ENCODE measurements at regions not wholly inside any gene's neighbourhood (a gene's known extent, or its start where the extent isn't known, plus 50 kb on each side); places are given as distances from the start of the nearest gene placed in this dataset.

DNA sequence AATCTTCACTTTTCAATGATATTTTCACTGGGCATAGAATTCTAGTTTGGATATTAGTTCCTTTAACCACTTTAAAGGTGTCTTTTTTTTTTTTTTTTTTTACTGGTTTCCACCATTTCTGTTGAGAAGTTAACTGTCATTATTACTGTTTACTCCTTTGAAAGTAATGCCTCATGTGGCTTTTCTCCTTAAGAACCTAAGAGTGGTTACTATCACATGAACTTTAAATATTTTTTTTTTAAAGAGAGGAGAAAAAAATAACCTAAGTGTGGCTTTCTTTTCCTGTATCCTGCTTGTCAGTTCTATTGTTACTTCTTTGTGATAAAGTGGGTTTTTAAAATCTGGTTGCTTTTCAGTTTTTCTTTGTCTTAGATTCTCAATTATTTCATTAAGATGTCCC lies 229.5 kb downstream of the CDH26 start:
- H2AFZ ChIP-seq (ENCODE audit: low read length), result no peak overlapping the region
- ChIA-PET CTCF (ENCODE audit: partially characterized antibody) (no interaction called here), POLR2A (ENCODE audit: partially characterized antibody) (no interaction called here)
- no peak overlapping the region for H3K14ac ChIP-seq (ENCODE audit: insufficient read length)
- DNase-seq (ENCODE audit: low read depth in 1 of 2, low spot score in 2 of 2) (no peak), FAIRE-seq (no peak)
- no peak overlapping the region for H2BK15ac ChIP-seq (ENCODE audit: low read length)
- H4K8ac ChIP-seq (ENCODE audit: extremely low read depth, insufficient read depth, low read length), result no peak overlapping the region
- no peak overlapping the region for H2BK20ac ChIP-seq (ENCODE audit: low read length)
- no peaks in the 10 kb centered on the region for H3K36me3 ChIP-seq (ENCODE audit: control insufficient read depth in 2 of 4, insufficient read depth in 4 of 4, low read length in 3 of 4)
- no peak overlapping the region for H3K9ac ChIP-seq (replicated peaks in 1 of 4; ENCODE audit: extremely low read depth in 1 of 4, low read depth in 3 of 4, low read length in 3 of 4)
- no peak overlapping the region for H3K4me2 ChIP-seq (ENCODE audit: insufficient read depth in 1 of 2, low read depth in 2 of 2, low read length in 2 of 2)
- H3K4me1 ChIP-seq (replicated peaks in 1 of 4; ENCODE audit: control insufficient read depth in 3 of 4, insufficient read depth in 4 of 4, low read length in 3 of 4), result no peaks in the 10 kb centered on the region
- H4K20me1 ChIP-seq (replicated peaks in 1 of 2; ENCODE audit: control insufficient read depth in 1 of 2, insufficient read depth in 2 of 2, low read length in 2 of 2), result no peaks in the 10 kb centered on the region
- no peak overlapping the region for H2BK5ac ChIP-seq (ENCODE audit: low read depth, low read length)
- H4K5ac ChIP-seq (ENCODE audit: insufficient read length, low read depth, low read length), result no peak overlapping the region
- H3K9me3 ChIP-seq (ENCODE audit: insufficient read depth in 2 of 2, low read depth in 1 of 2, low read length in 1 of 2), result peaks cover 6 to 13% of the 10 kb centered on the region in 2 experiments; a peak in 2 of 4 replicates
- H2BK12ac ChIP-seq (ENCODE audit: low read depth, low read length), result no peak overlapping the region
- H3K79me2 ChIP-seq (ENCODE audit: control insufficient read depth in 1 of 2, insufficient read depth in 2 of 2, low read length in 2 of 2), result no peaks in the 10 kb centered on the region
- H3K23ac ChIP-seq (ENCODE audit: insufficient read length), result no peak overlapping the region
- H3K18ac ChIP-seq (ENCODE audit: extremely low read depth, low read length), result no peak overlapping the region
- no peak overlapping the region for H3K4ac ChIP-seq (replicated peaks; ENCODE audit: insufficient read length, low read depth, low read length)
- no peak overlapping the region for H3K27ac ChIP-seq (ENCODE audit: low read depth, low read length)
- H3K23me2 ChIP-seq (ENCODE audit: low read depth, low read length), result no peaks in the 10 kb centered on the region
- H2BK120ac ChIP-seq (replicated peaks; ENCODE audit: low read depth, low read length), result no peak overlapping the region
- no peak overlapping the region for H3K4me3 ChIP-seq (ENCODE audit: extremely low read depth in 1 of 4, insufficient read depth in 2 of 4, low read depth in 3 of 4, low read length in 4 of 4)
- no peak overlapping the region for H3K56ac ChIP-seq (replicated peaks; ENCODE audit: insufficient read length, low read depth, low read length)
- peaks cover 0 to 3% (median 0%) of the 10 kb centered on the region in 4 experiments; a peak in 1 of 7 replicates for H3K27me3 ChIP-seq (replicated peaks in 1 of 4; ENCODE audit: control insufficient read depth in 3 of 4, extremely low read depth in 1 of 4, insufficient read depth in 3 of 4, low read length in 3 of 4)
- no peak overlapping the region for H2AK5ac ChIP-seq (ENCODE audit: low read depth, low read length)
- no peaks in the 10 kb centered on the region for H3K79me1 ChIP-seq (ENCODE audit: low read depth, low read length)
- H4K91ac ChIP-seq (replicated peaks; ENCODE audit: insufficient read length, low read length), result no peak overlapping the region
- TF ChIP-seq ATF3 (IDR thresholded peaks at IDR 0.05; ENCODE audit: insufficient read depth, low read depth, low read length) (no peak), ASH2L (IDR thresholded peaks at IDR 0.05; ENCODE audit: low read length) (no peak), POLR2AphosphoS5 (IDR thresholded peaks at IDR 0.05; ENCODE audit: low read depth, low read length) (no peak), RAD21 (IDR thresholded peaks at IDR 0.05 in 1 of 2, conservative IDR thresholded peaks at IDR 0.05 in 1 of 2; ENCODE audit: low read depth in 2 of 2, low read length in 2 of 2) (no peak), HDAC2 (IDR thresholded peaks at IDR 0.05; ENCODE audit: borderline replicate concordance in 1 of 2, low read depth in 2 of 2, low read length in 2 of 2) (no peak), SP2 (IDR thresholded peaks at IDR 0.05; ENCODE audit: low read length) (no peak), MAFK (IDR thresholded peaks at IDR 0.05; ENCODE audit: low read depth, low read length) (no peak), GABPA (IDR thresholded peaks at IDR 0.05; ENCODE audit: borderline replicate concordance, insufficient read depth, low read length) (no peak), CHD1 (IDR thresholded peaks at IDR 0.05; ENCODE audit: low read depth, low read length) (no peak), EGR1 (IDR thresholded peaks at IDR 0.05; ENCODE audit: borderline replicate concordance, low read depth, low read length) (no peak), SAP30 (IDR thresholded peaks at IDR 0.05; ENCODE audit: insufficient read depth, insufficient replicate concordance, low read length) (no peak), TAF7 (optimal IDR thresholded peaks at IDR 0.05; ENCODE audit: borderline replicate concordance, low read depth, low read length) (no peak)
- TF ChIP-seq, protein P1, sequence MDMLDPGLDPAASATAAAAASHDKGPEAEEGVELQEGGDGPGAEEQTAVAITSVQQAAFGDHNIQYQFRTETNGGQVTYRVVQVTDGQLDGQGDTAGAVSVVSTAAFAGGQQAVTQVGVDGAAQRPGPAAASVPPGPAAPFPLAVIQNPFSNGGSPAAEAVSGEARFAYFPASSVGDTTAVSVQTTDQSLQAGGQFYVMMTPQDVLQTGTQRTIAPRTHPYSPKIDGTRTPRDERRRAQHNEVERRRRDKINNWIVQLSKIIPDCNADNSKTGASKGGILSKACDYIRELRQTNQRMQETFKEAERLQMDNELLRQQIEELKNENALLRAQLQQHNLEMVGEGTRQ (IDR thresholded peaks at IDR 0.05; ENCODE audit: low read length), result no peak

Data from H1 (cell line).